Mucosa of rectum (tissue), 2 donors: ENCODE measurements at regions not wholly inside any gene's neighbourhood (a gene's known extent, or its start where the extent isn't known, plus 50 kb on each side); places are given as distances from the start of the nearest gene placed in this dataset.

Source experiments
- H3K27ac ChIP-seq, 2 donors: one replicate each; pipeline ENCODE4 v1.7.0; 2013; ENCODE audit warnings: inconsistent platforms in 2 of 2, low read depth in 2 of 2, low read length in 2 of 2
- H3K27me3 ChIP-seq, 2 donors: one replicate each; pipeline ENCODE4 v1.7.0; 2013; ENCODE audit warnings: low read length in 2 of 2; ENCODE audit not compliant: control insufficient read depth in 2 of 2, insufficient read depth in 2 of 2
- H3K36me3 ChIP-seq, 2 donors: one replicate each; pipeline ENCODE4 v1.7.0; 2013; ENCODE audit warnings: low read length in 2 of 2; ENCODE audit not compliant: control insufficient read depth in 2 of 2, insufficient read depth in 2 of 2
- H3K4me1 ChIP-seq, 2 donors: one replicate each; pipeline ENCODE4 v1.7.0; 2013; ENCODE audit warnings: low read length in 2 of 2, mild to moderate bottlenecking in 1 of 2; ENCODE audit not compliant: control insufficient read depth in 2 of 2, insufficient read depth in 2 of 2
- H3K4me3 ChIP-seq, 2 donors: one replicate each; pipeline ENCODE4 v1.7.0; 2013; ENCODE audit warnings: low read length in 2 of 2
- H3K9ac ChIP-seq, 2 donors: one replicate each; pipeline ENCODE4 v1.7.0; 2013; ENCODE audit warnings: low read length in 2 of 2, low read depth in 1 of 2, mild to moderate bottlenecking in 1 of 2
- H3K9me3 ChIP-seq, 2 donors: one replicate each; pipeline ENCODE4 v1.7.0; 2013; ENCODE audit warnings: low read length in 2 of 2; ENCODE audit not compliant: control insufficient read depth in 2 of 2
- donor health status: healthy.
- donor health status: Normal muscosa, but diverticular disease.

DNA sequence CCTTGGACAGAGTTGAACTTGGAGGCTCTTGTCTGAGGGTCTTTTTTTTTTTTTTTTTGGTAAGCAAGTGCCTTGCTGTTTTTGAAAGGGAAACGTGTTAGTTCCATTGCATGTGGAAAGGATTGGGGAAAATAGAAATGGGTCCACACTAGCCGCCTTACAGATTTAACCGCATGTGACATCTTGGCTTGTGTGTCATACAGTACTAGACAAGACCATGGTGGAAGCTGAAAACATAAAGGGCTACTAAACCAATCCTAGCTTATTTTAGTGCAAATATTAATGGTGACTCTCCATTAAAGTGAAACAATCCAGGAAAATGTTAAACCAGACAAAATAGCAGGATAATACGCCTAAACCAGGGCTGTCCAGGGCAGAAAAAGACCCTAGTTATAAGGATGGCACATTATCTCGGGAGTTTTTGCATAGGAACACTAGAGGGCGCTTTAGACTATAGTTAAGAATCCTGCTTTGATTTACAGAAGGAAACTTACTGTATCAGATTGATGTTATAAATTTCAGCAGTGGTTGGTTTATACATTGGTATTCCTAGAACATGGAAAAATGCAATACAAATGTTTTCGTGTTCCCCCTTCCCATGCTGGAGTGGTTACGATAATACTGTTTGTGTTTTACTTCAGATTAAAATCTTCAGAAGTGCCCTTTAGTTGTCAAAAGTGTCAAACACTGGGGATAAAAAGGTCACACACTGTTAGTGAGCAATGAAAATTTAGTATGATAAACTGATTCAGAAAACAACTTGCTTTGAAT, 59.8 kb upstream of the DEK start:
- H3K4me3 ChIP-seq = no peak overlapping the region
- no peaks in the 10 kb centered on the region for H3K4me1 ChIP-seq
- no peak overlapping the region for H3K27ac ChIP-seq
- H3K27me3 ChIP-seq = no peaks in the 10 kb centered on the region
- H3K9ac ChIP-seq = no peak overlapping the region
- H3K9me3 ChIP-seq = no peaks in the 10 kb centered on the region
- H3K36me3 ChIP-seq = no peaks in the 10 kb centered on the region

DNA sequence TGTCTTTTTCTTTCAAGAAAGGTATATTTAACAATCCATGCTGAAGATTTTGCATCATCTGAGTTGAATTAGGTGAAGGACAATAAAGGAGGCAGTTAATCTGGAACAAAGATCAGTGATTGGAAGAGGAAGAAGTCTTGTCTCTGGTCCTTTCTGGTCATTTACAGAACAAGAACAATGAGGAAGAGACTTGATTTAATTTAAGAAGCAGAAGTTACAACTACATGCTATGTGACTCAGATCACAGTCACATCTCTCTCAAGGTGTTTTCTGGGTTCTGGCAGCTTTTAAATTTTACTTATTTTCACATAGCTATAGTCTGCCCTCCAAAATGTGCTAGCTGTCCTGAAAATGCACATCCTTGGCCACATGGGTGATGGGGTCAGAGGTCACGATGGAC, 53.5 kb upstream of the DEK start:
- Histone ChIP-seq H3K27me3 (no peaks in the 10 kb centered on the region), H3K4me3 (no peak overlapping the region), H3K9me3 (no peaks in the 10 kb centered on the region), H3K9ac (no peak overlapping the region), H3K4me1 (no peaks in the 10 kb centered on the region), H3K27ac (no peak overlapping the region), H3K36me3 (no peaks in the 10 kb centered on the region)

DNA sequence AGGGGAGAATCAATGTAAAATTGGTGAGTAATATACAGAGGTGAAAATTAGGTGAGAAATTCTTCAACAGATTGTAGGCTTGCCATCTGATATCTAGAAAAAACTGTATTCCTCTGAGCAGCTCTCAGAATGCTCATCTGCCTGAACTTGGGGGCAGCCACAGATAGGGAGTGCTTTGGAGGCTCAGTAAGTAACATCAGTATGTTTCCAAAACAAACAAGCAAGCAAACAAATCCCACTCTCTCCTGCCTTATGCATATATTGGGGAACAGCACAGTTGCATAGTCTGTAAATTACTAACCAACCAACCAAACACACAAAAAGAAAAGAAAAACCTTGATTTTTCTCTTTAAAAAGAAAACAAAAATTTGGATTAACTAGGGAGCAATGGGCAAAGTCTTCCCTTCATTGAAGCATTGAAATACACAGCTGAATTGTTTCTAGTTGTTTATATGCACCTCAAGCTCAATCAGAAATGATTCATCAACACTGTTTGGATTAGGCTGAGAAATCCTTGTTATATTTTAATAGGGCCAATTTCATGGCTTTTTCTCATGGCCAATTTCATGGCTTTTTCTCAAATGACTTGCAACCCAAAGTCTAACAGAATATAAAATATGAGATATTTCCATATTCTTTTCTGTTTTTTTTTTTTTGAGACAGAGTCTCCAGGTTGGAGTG, 50.1 kb upstream of the DEK start:
- Histone ChIP-seq H3K9me3 (no peaks in the 10 kb centered on the region), H3K4me3 (no peak overlapping the region), H3K27ac (no peak overlapping the region), H3K36me3 (no peaks in the 10 kb centered on the region), H3K27me3 (no peaks in the 10 kb centered on the region), H3K9ac (no peak overlapping the region), H3K4me1 (no peaks in the 10 kb centered on the region)
